ENCODE measurements at regions not wholly inside any gene's neighbourhood (a gene's known extent, or its start where the extent isn't known, plus 50 kb on each side); places are given as distances from the start of the nearest gene placed in this dataset.
"Not testable (repeated sequence)": the region's sequence is repeated elsewhere in the genome, so short reads cannot be mapped to it uniquely, and the experiment has no call there.

GRCh38 chr2:237210763-237211162 lies 125.1 kb downstream of the COPS8 start:
- no peak overlapping the region for H3K27ac Mint-ChIP-seq
- H3K36me3 Mint-ChIP-seq: no peaks in the 10 kb centered on the region
- Histone ChIP-seq H3K4me3 (replicated peaks in 1 of 3; ENCODE audit: low read depth in 2 of 3, low read length in 3 of 3) (no peak overlapping the region), H3K4me1 (ENCODE audit: control insufficient read depth in 1 of 2, insufficient read depth in 2 of 2, low read length in 2 of 2) (no peaks in the 10 kb centered on the region), H2AFZ (ENCODE audit: insufficient read depth, low read depth, low read length, poor library complexity, severe bottlenecking) (no peak overlapping the region), H3K9me3 (replicated peaks in 1 of 2; ENCODE audit: control insufficient read depth in 1 of 2, insufficient read depth in 1 of 2, low read length in 2 of 2) (no peaks in the 10 kb centered on the region), H3K4me2 (replicated peaks; ENCODE audit: extremely low read depth, low read length, poor library complexity, severe bottlenecking) (no peak overlapping the region), H3K27me3 (ENCODE audit: control insufficient read depth in 2 of 2, insufficient read depth in 2 of 2, low read length in 2 of 2) (no peaks in the 10 kb centered on the region), H3K36me3 (replicated peaks in 1 of 2; ENCODE audit: control insufficient read depth in 1 of 2, insufficient read depth in 2 of 2, low read length in 2 of 2) (no peaks in the 10 kb centered on the region), H4K20me1 (ENCODE audit: insufficient read depth, low read length) (no peaks in the 10 kb centered on the region), H3K27ac (ENCODE audit: low read depth in 1 of 2, low read length in 2 of 2) (no peak overlapping the region), H3K79me2 (ENCODE audit: insufficient read depth, low read length) (no peaks in the 10 kb centered on the region), H3K9ac (ENCODE audit: insufficient read depth, low read length, poor library complexity, severe bottlenecking) (no peak overlapping the region)
- no peak overlapping the region for H3K4me3 Mint-ChIP-seq
- peaks cover 4 to 10% (median 8%) of the 10 kb centered on the region in 3 donors for H3K27me3 Mint-ChIP-seq (ENCODE audit: low read depth in 3 of 3)
- no peak for DNase-seq
- H3K9me3 Mint-ChIP-seq: peaks cover 0 to under 1% (median 0%) of the 10 kb centered on the region in 7 donors
- H3K4me1 Mint-ChIP-seq: no peaks in the 10 kb centered on the region
- WGBS (ENCODE audit: insufficient coverage): 71% methylated on average over 4 of the region's 6 CpGs
- intact Hi-C loops (cut with micrococcal nuclease): no loop called here
- TF ChIP-seq CTCF (IDR thresholded peaks at IDR 0.05): no peak

GRCh38 chr2:237212356-237213279 lies 126.9 kb downstream of the COPS8 start:
- H3K4me1 ChIP-seq (ENCODE audit: control insufficient read depth in 1 of 2, insufficient read depth in 2 of 2, low read length in 2 of 2); DNase-seq; H3K36me3 ChIP-seq (replicated peaks in 1 of 2; ENCODE audit: control insufficient read depth in 1 of 2, insufficient read depth in 2 of 2, low read length in 2 of 2); H3K9me3 Mint-ChIP-seq; H3K27ac ChIP-seq (ENCODE audit: low read depth in 1 of 2, low read length in 2 of 2); H3K9ac ChIP-seq (ENCODE audit: insufficient read depth, low read length, poor library complexity, severe bottlenecking); H3K4me3 Mint-ChIP-seq; H3K27ac Mint-ChIP-seq; H3K27me3 Mint-ChIP-seq (ENCODE audit: low read depth in 3 of 3); H3K4me2 ChIP-seq (replicated peaks; ENCODE audit: extremely low read depth, low read length, poor library complexity, severe bottlenecking); H3K9me3 ChIP-seq (replicated peaks in 1 of 2; ENCODE audit: control insufficient read depth in 1 of 2, insufficient read depth in 1 of 2, low read length in 2 of 2); H4K20me1 ChIP-seq (ENCODE audit: insufficient read depth, low read length); H3K36me3 Mint-ChIP-seq; H2AFZ ChIP-seq (ENCODE audit: insufficient read depth, low read depth, low read length, poor library complexity, severe bottlenecking); H3K79me2 ChIP-seq (ENCODE audit: insufficient read depth, low read length); intact Hi-C loops (cut with micrococcal nuclease); H3K4me3 ChIP-seq (replicated peaks in 1 of 3; ENCODE audit: low read depth in 2 of 3, low read length in 3 of 3); H3K4me1 Mint-ChIP-seq; H3K27me3 ChIP-seq (ENCODE audit: control insufficient read depth in 2 of 2, insufficient read depth in 2 of 2, low read length in 2 of 2): not testable (repeated sequence)
- 95% methylated on average over 9 of the region's 9 CpGs for WGBS (ENCODE audit: insufficient coverage)
